Heart right ventricle (tissue), 16 donors: ENCODE measurements at regions not wholly inside any gene's neighbourhood (a gene's known extent, or its start where the extent isn't known, plus 50 kb on each side); places are given as distances from the start of the nearest gene placed in this dataset.

ENCODE experiments used
- ATAC-seq, 8 donors: fragments of 200-7000 bp; cut with Tn5 transposase; one replicate each; pipeline ENCODE4 v1.9.1; 2020; ENCODE audit warnings: mild to moderate bottlenecking in 8 of 8, moderate library complexity in 8 of 8, moderate number of reproducible peaks in 1 of 8
- DNase-seq, 2 donors: peaks; one replicate each; pipeline ENCODE4 v3.0.0-alpha.2; 2020
- H3K27ac ChIP-seq, 10 donors: fragments of 200-600 bp; sonication (generic) in 2 of 10; one replicate each; pipeline versions ENCODE4 v1.5.0 to v1.8.0; 2020 to 2022; ENCODE audit warnings: mild to moderate bottlenecking in 3 of 10
- H3K27me3 ChIP-seq, 7 donors: fragments of 200-600 bp; one replicate each; pipeline ENCODE4 v1.8.0; 2021 to 2022; ENCODE audit warnings: mild to moderate bottlenecking in 2 of 7
- H3K36me3 ChIP-seq, 9 donors: fragments of 200-600 bp; sonication (generic) in 1 of 9; one replicate each; pipeline versions ENCODE4 v1.5.0 to v1.8.0; 2020 to 2022; ENCODE audit warnings: mild to moderate bottlenecking in 2 of 9
- H3K4me1 ChIP-seq, 9 donors: fragments of 200-600 bp; sonication (generic) in 1 of 9; one replicate each; pipeline versions ENCODE4 v1.5.0 to v1.8.0; 2020 to 2022; ENCODE audit warnings: mild to moderate bottlenecking in 4 of 9
- H3K4me3 ChIP-seq, 10 donors: fragments of 200-600 bp; sonication (generic) in 2 of 10; one replicate each; pipeline versions ENCODE4 v1.5.0 to v1.8.0; 2020 to 2022; ENCODE audit warnings: mild to moderate bottlenecking in 7 of 10, moderate library complexity in 2 of 10
- H3K9me3 ChIP-seq, 11 donors: fragments of 200-600 bp in 10 of 11; sonication (generic) in 2 of 11; one replicate each; pipeline versions ENCODE4 v1.5.0 to v1.8.0; 2013 to 2022; ENCODE audit warnings: mild to moderate bottlenecking in 2 of 11, control low read depth in 1 of 11, moderate library complexity in 1 of 11
- CTCF ChIP-seq, 9 donors: fragments of 200-600 bp; sonication (generic) in 2 of 9; IDR thresholded peaks; one replicate each; pipeline versions ENCODE4 v1.5.0 to v1.8.0; 2021 to 2022; ENCODE audit warnings: antibody characterized with exemption in 9 of 9, mild to moderate bottlenecking in 5 of 9, moderate library complexity in 1 of 9
- WGBS, 2 donors: extraction: QIAGEN DNeasy Blood & Tissue Kit; methylation state at CpG; one replicate each; pipeline ENCODE4 v1.1.7; 2013; ENCODE audit warnings: inconsistent platforms in 1 of 2; 5-methylcytosine and 5-hydroxymethylcytosine counted together
- intact Hi-C, 10 donors: fragments of 100-400 bp; cut with DNase I; formaldehyde crosslinking; loops; one replicate each; pipeline versions ENCODE4 v1.11.1 to v1.14.2; 2022
- donor health status: Arrhythmogenic right ventricular cardiomyopathy.
- donor health status: ischemic (EF 13 %, LVEDD 7.1; RV severe dilation, severe dysfunction).
- donor health status: healthy with polysubstance abuse.
- donor health status: DM: no; HTN: yes; CAD: no.
- donor health status: DM: no; HTN: no; CAD: no.
- donor health status: ischemic (EF 25% LVEDD 6.9; RV normal size, moderate dysfunction).
- donor health status: ischemic (EF 25% LVEDD 5.7; RV mildly dilated, moderate dysfunction).
- donor health status: healthy.
- donor health status: DM: yes; HTN: yes; CAD: no.
- donor health status: Ischemic cardiomyopathy.
- donor health status: ischemic (EF 35%, LVEDD 5.7; RV mildly dilated, moderate dysfunction).
- donor health status: nonischemic (EF 11% LVEDD 7.7; RV severe dilation, severe dysfunction).
- donor health status: DM: yes; HTN: yes; CAD: no.
- donor health status: PGD.
- donor health status: ischemic (EF 29% LVEDD 5.4; RV normal size, mild dysfunction).
- donor health status: nonischemic (EF 23%, LVEDD 6.1; RV moderate dilation, normal function).

GRCh38 chr4:42341518-42342026 lies 55.7 kb upstream of the SHISA3 start:
- no peak overlapping the region for H3K27ac ChIP-seq
- WGBS, 2 donors: 77 to 86% methylated on average over 4 of the region's 4 CpGs

GRCh38 chr4:42342459-42342858 lies 54.8 kb upstream of the SHISA3 start:
- H3K27me3 ChIP-seq: no peaks in the 10 kb centered on the region
- no peaks in the 10 kb centered on the region for H3K36me3 ChIP-seq
- no peak for DNase-seq
- WGBS, 2 donors: 91 to 93% methylated on average over 2 of the region's 2 CpGs
- intact Hi-C loops: loop anchor here in 1 of 10 donors (10.0 kb wide), 1 partner anchor 58 kb away; no protein-coding TSS in a partner anchor
- H3K4me1 ChIP-seq: peaks cover 0 to 24% (median 15%) of the 10 kb centered on the region in 9 donors
- TF ChIP-seq CTCF (IDR thresholded peaks at IDR 0.05): no peak
- H3K27ac ChIP-seq: no peak overlapping the region
- no peaks in the 10 kb centered on the region for H3K9me3 ChIP-seq
- no peak for ATAC-seq
- no peak overlapping the region for H3K4me3 ChIP-seq

More at GRCh38 chr4:42341518-42342026, 55.7 kb upstream of the SHISA3 start:
- H3K9me3 ChIP-seq: no peaks in the 10 kb centered on the region
- TF ChIP-seq CTCF (IDR thresholded peaks at IDR 0.05): no peak
- DNase-seq (no peak), ATAC-seq (no peak)
- intact Hi-C loops: loop anchor here in 1 of 10 donors (10.0 kb wide), 1 partner anchor 57 kb away; no protein-coding TSS in a partner anchor
- H3K27me3 ChIP-seq: no peaks in the 10 kb centered on the region
- H3K4me3 ChIP-seq: no peak overlapping the region
- H3K36me3 ChIP-seq: no peaks in the 10 kb centered on the region
- H3K4me1 ChIP-seq: peaks cover 0 to 24% (median 15%) of the 10 kb centered on the region in 9 donors

- no peak overlapping the region for H3K27ac ChIP-seq
- peaks cover 0 to 30% (median 15%) of the 10 kb centered on the region in 9 donors for H3K4me1 ChIP-seq
- DNase-seq: no peak
- intact Hi-C loops: loop anchor here in 1 of 10 donors (10.0 kb wide), 1 partner anchor 60 kb away; no protein-coding TSS in a partner anchor
- no peaks in the 10 kb centered on the region for H3K9me3 ChIP-seq
- H3K4me3 ChIP-seq: no peak overlapping the region
- no peaks in the 10 kb centered on the region for H3K36me3 ChIP-seq
- ATAC-seq: no peak
- WGBS, 2 donors: 73 to 75% methylated on average over 8 of the region's 8 CpGs
- no peaks in the 10 kb centered on the region for H3K27me3 ChIP-seq
- no peak for TF ChIP-seq CTCF (IDR thresholded peaks at IDR 0.05)
Observed at GRCh38 chr4:42344309-42344708, 53.0 kb upstream of the SHISA3 start.

- peaks cover 0 to 26% (median 12%) of the 10 kb centered on the region in 9 donors for H3K4me1 ChIP-seq
- DNase-seq: no peak
- WGBS, 2 donors: 67 to 73% methylated on average over 2 of the region's 2 CpGs
- no peak overlapping the region for H3K27ac ChIP-seq
- no peaks in the 10 kb centered on the region for H3K36me3 ChIP-seq
- intact Hi-C loops: loop anchor here in 1 of 10 donors (10.0 kb wide), 1 partner anchor 60 kb away; no protein-coding TSS in a partner anchor
- no peak for ATAC-seq
- TF ChIP-seq CTCF (IDR thresholded peaks at IDR 0.05): no peak
- no peak overlapping the region for H3K4me3 ChIP-seq
- no peaks in the 10 kb centered on the region for H3K27me3 ChIP-seq
- H3K9me3 ChIP-seq: no peaks in the 10 kb centered on the region
Observed at GRCh38 chr4:42344749-42345148, 52.5 kb upstream of the SHISA3 start.
